GM13976 (cell line): ENCODE measurements at regions not wholly inside any gene's neighbourhood (a gene's known extent, or its start where the extent isn't known, plus 50 kb on each side); places are given as distances from the start of the nearest gene placed in this dataset.
A peak's percentile ranks its signal among the peaks of the same experiment; 100 is the strongest.
"Not testable (repeated sequence)": the region's sequence is repeated elsewhere in the genome, so short reads cannot be mapped to it uniquely, and the experiment has no call there.

Source experiments
- DNase-seq: peaks from one replicate; pipeline ENCODE4 v3.0.0; 2012; ENCODE audit warnings: low spot score
- CTCF ChIP-seq: IDR thresholded peaks from 2 replicates; pipeline ENCODE4 v1.5.1; 2012; ENCODE audit warnings: borderline replicate concordance, mild to moderate bottlenecking; ENCODE audit not compliant: insufficient read depth; ENCODE audit errors: extremely low read depth, missing control alignments, control extremely low read depth
- in situ Hi-C: fragments of 300-500 bp; cut with MboI; formaldehyde crosslinking; loops from one replicate; pipeline ENCODE4 v1.12.0; 2022; ENCODE audit warnings: low sequenced_read_pairs, mixed read lengths, inconsistent platforms; ENCODE audit not compliant: unreplicated experiment

- no peak for TF ChIP-seq CTCF
- DNase-seq, result no peak
- in situ Hi-C loops, result no loop called here
These were observed 234.1 kb downstream of the MEX3B start for GRCh38 chr15:81811736-81812135.

- DNase-seq, result no peak
- in situ Hi-C loops, result no loop called here
- TF ChIP-seq CTCF, result peak; percentile 8
These were observed 236.3 kb downstream of the MEX3B start for GRCh38 chr15:81809543-81809942.

GRCh38 chr15:81807806-81808205 lies 238.0 kb downstream of the MEX3B start:
- no peak for DNase-seq
- TF ChIP-seq CTCF, result no peak
- in situ Hi-C loops, result no loop called here

- DNase-seq, result no peak
- TF ChIP-seq CTCF, result no peak
- in situ Hi-C loops, result no loop called here
These were observed 238.6 kb downstream of the MEX3B start for GRCh38 chr15:81807186-81807585.

GRCh38 chr15:81795899-81796298 lies 249.9 kb downstream of the MEX3B start:
- no peak for DNase-seq
- no peak for TF ChIP-seq CTCF
- in situ Hi-C loops, result no loop called here

GRCh38 chr15:81792646-81793045 lies 253.2 kb downstream of the MEX3B start:
- no peak for DNase-seq
- in situ Hi-C loops, result no loop called here
- no peak for TF ChIP-seq CTCF

- DNase-seq, in situ Hi-C loops: not testable (repeated sequence)
These were observed 254.5 kb downstream of the MEX3B start for GRCh38 chr15:81791322-81791721.

GRCh38 chr15:81789403-81789802 lies 256.4 kb downstream of the MEX3B start:
- DNase-seq, result no peak
- in situ Hi-C loops, result no loop called here
- no peak for TF ChIP-seq CTCF
